ENCODE measurements at regions not wholly inside any gene's neighbourhood (a gene's known extent, or its start where the extent isn't known, plus 50 kb on each side); places are given as distances from the start of the nearest gene placed in this dataset.

DNA sequence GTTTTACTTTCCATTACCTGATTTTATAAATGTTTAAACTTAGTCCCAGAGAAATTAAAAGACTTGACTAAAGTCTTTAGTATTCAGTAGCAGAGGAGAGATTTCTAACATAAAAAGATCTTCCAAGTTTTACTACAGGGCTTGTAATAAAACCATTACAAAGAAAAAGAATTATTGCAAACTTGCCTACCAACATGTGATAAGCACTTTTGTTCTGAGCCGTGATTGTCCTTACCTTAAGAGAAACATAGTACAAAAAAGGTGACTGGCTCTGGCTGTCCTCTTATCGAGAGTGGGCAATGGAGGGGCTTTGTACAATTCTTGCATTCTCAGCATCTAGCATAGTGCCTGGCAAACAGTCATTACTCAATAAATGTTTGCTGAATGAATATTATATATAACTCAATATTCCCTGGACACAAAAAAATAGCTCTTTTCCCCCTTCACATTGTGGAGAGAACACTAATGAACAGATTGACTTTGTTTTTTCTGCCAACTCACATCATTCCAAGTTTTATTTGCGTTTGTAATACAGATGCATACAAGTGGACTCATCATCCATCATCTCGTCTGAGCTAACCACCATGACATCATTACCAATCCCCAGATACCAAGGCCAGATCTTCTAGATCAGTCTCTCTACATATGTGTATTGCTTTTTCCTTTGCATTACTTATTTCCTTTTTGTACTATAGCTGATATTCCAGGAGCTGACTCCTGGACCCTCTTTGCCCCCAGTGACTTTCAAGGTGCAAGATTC lies 192.8 kb upstream of the EEA1 start:
- no peak overlapping the region for H3K18ac ChIP-seq (ENCODE audit: extremely low read depth, low read length)
- no peak overlapping the region for H2BK15ac ChIP-seq (ENCODE audit: low read length)
- H3K27ac ChIP-seq (ENCODE audit: low read depth, low read length) = no peak overlapping the region
- no peak overlapping the region for H3K9ac ChIP-seq (replicated peaks in 1 of 4; ENCODE audit: extremely low read depth in 1 of 4, low read depth in 3 of 4, low read length in 3 of 4)
- H3K27me3 ChIP-seq (replicated peaks in 1 of 4; ENCODE audit: control insufficient read depth in 3 of 4, extremely low read depth in 1 of 4, insufficient read depth in 3 of 4, low read length in 3 of 4) = no peaks in the 10 kb centered on the region
- no peak overlapping the region for H3K23ac ChIP-seq (ENCODE audit: insufficient read length)
- DNase-seq (ENCODE audit: low read depth in 1 of 2, low spot score in 2 of 2) = no peak
- 81% methylated on average over 4 of the region's 4 CpGs; no CpG with 5 or more reads in 1 of the 2 experiments for WGBS, 2 experiments (ENCODE audit: extremely low coverage in 1 of 2, insufficient coverage in 1 of 2, insufficient read length in 1 of 2, insufficient replicate concordance in 2 of 2, low coverage in 1 of 2, low lambda C conversion rate in 2 of 2, missing lambda C conversion rate in 1 of 2)
- no peaks in the 10 kb centered on the region for H3K79me2 ChIP-seq (ENCODE audit: control insufficient read depth in 1 of 2, insufficient read depth in 2 of 2, low read length in 2 of 2)
- H2AFZ ChIP-seq (ENCODE audit: low read length) = no peak overlapping the region
- H3K14ac ChIP-seq (ENCODE audit: insufficient read length) = no peak overlapping the region
- H3K4me1 ChIP-seq (replicated peaks in 1 of 4; ENCODE audit: control insufficient read depth in 3 of 4, insufficient read depth in 4 of 4, low read length in 3 of 4) = no peaks in the 10 kb centered on the region
- no peaks in the 10 kb centered on the region for H3K79me1 ChIP-seq (ENCODE audit: low read depth, low read length)
- no peak overlapping the region for H3K4ac ChIP-seq (replicated peaks; ENCODE audit: insufficient read length, low read depth, low read length)
- H3K9me3 ChIP-seq (ENCODE audit: insufficient read depth in 2 of 2, low read depth in 1 of 2, low read length in 1 of 2) = no peaks in the 10 kb centered on the region
- no peak overlapping the region for H2BK20ac ChIP-seq (ENCODE audit: low read length)
- no peak overlapping the region for H3K4me2 ChIP-seq (ENCODE audit: insufficient read depth in 1 of 2, low read depth in 2 of 2, low read length in 2 of 2)
- H2BK5ac ChIP-seq (ENCODE audit: low read depth, low read length) = no peak overlapping the region
- H2AK5ac ChIP-seq (ENCODE audit: low read depth, low read length) = no peak overlapping the region
- H4K91ac ChIP-seq (replicated peaks; ENCODE audit: insufficient read length, low read length) = no peak overlapping the region
- no peaks in the 10 kb centered on the region for H3K36me3 ChIP-seq (ENCODE audit: control insufficient read depth in 2 of 4, insufficient read depth in 4 of 4, low read length in 3 of 4)
- no peak overlapping the region for H2BK12ac ChIP-seq (ENCODE audit: low read depth, low read length)
- no peak overlapping the region for H4K5ac ChIP-seq (ENCODE audit: insufficient read length, low read depth, low read length)
- no peaks in the 10 kb centered on the region for H4K20me1 ChIP-seq (replicated peaks in 1 of 2; ENCODE audit: control insufficient read depth in 1 of 2, insufficient read depth in 2 of 2, low read length in 2 of 2)
- POLR2A ChIA-PET (ENCODE audit: partially characterized antibody) = no interaction called here
- H4K8ac ChIP-seq (ENCODE audit: extremely low read depth, insufficient read depth, low read length) = no peak overlapping the region
- TF ChIP-seq POLR2A (IDR thresholded peaks at IDR 0.05; ENCODE audit: control extremely low read depth in 1 of 2, low read depth in 2 of 2, low read length in 2 of 2) = no peak
- TF ChIP-seq, protein P1, sequence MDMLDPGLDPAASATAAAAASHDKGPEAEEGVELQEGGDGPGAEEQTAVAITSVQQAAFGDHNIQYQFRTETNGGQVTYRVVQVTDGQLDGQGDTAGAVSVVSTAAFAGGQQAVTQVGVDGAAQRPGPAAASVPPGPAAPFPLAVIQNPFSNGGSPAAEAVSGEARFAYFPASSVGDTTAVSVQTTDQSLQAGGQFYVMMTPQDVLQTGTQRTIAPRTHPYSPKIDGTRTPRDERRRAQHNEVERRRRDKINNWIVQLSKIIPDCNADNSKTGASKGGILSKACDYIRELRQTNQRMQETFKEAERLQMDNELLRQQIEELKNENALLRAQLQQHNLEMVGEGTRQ (IDR thresholded peaks at IDR 0.05; ENCODE audit: low read length) = no peak
- no peak for TF ChIP-seq NANOG (IDR thresholded peaks at IDR 0.05; ENCODE audit: insufficient read depth, low read depth, low read length, poor library complexity, severe bottlenecking)
- no peak for TF ChIP-seq ASH2L (IDR thresholded peaks at IDR 0.05; ENCODE audit: low read length)
- TF ChIP-seq YY1 (IDR thresholded peaks at IDR 0.05; ENCODE audit: low read depth, low read length) = no peak
- TF ChIP-seq CEBPB (IDR thresholded peaks at IDR 0.05; ENCODE audit: low read depth, low read length) = no peak
- TF ChIP-seq TAF7 (optimal IDR thresholded peaks at IDR 0.05; ENCODE audit: borderline replicate concordance, low read depth, low read length) = no peak
- no peak for TF ChIP-seq SP2 (IDR thresholded peaks at IDR 0.05; ENCODE audit: low read length)
- no peak for TF ChIP-seq GABPA (IDR thresholded peaks at IDR 0.05; ENCODE audit: borderline replicate concordance, insufficient read depth, low read length)
- no peak for TF ChIP-seq NRF1 (IDR thresholded peaks at IDR 0.05; ENCODE audit: low read depth, low read length)
- TF ChIP-seq RAD21 (IDR thresholded peaks at IDR 0.05 in 1 of 2, conservative IDR thresholded peaks at IDR 0.05 in 1 of 2; ENCODE audit: low read depth in 2 of 2, low read length in 2 of 2) = no peak
- no peak for TF ChIP-seq PHF8 (conservative IDR thresholded peaks at IDR 0.05; ENCODE audit: low read depth, low read length)
- FAIRE-seq = no peak
- no peak overlapping the region for H3K4me3 ChIP-seq (ENCODE audit: extremely low read depth in 1 of 4, insufficient read depth in 2 of 4, low read depth in 3 of 4, low read length in 4 of 4)
- H2BK120ac ChIP-seq (replicated peaks; ENCODE audit: low read depth, low read length) = no peak overlapping the region
- CTCF ChIA-PET (ENCODE audit: partially characterized antibody) = interaction anchor here (1.1 to 1.2 kb wide), 2 partner anchors 24 to 276 kb away, joined by 3 to 4 read pairs; no protein-coding TSS in a partner anchor
- no peak overlapping the region for H3K56ac ChIP-seq (replicated peaks; ENCODE audit: insufficient read length, low read depth, low read length)
- H3K23me2 ChIP-seq (ENCODE audit: low read depth, low read length) = no peaks in the 10 kb centered on the region

Measured in H1 (cell line).